ENCODE measurements at regions not wholly inside any gene's neighbourhood (a gene's known extent, or its start where the extent isn't known, plus 50 kb on each side); places are given as distances from the start of the nearest gene placed in this dataset.

DNA sequence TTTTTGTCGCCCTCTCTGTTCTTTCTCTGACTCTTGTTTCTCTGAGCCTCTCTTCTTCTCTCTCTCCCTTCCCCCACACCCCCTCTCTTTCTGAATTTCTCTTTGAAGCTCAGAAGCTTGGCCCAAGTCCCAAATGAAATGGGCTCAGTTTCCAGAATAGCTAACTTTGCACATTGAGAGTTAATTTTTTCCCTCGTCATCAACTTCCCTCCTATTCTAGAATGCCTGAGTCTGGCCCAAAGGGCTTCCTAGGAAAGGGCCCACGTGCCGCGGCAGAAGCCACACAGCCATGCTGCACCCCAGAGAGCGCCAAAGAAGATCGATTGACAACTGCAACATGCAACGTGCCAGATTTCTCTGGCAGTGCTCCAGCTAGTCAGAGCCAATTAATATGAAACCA, 588.8 kb upstream of the KLF4 start:
- POLR2A ChIA-PET (ENCODE audit: unreplicated experiment): no interaction called here
- no TSS peak for BruUV-seq (replicated peaks)

DNA sequence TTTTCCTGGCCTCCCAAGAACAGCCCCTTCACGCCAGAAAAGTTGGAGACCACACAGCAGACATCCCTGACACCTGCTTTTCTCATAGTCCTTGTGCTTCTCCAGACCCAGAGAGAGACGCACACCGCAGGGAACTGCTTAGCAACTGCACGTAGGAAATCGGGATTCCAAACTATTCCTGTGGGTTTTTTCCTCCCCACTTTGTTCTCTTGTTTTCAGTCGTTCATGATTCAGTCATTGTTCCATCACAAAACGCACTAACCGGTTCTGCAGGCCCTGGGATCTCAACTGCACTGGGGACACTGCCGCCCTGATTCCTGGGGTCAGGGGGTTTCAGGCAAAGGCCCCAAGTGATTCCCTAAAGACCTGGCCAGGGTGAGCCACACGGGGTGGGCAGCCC, 588.0 kb upstream of the KLF4 start:
- Histone ChIP-seq H3K9me2 (replicated peaks; ENCODE audit: low read length) (no peaks in the 10 kb centered on the region), H3K79me2 (ENCODE audit: low read length) (no peaks in the 10 kb centered on the region), H3K4me2 (ENCODE audit: low read length) (no peak overlapping the region), H3F3A (ENCODE audit: low read length, unreplicated experiment) (no peaks in the 10 kb centered on the region), H3K36me3 (ENCODE audit: low read depth, low read length) (no peaks in the 10 kb centered on the region), H3K4me1 (ENCODE audit: insufficient read depth, low read length) (no peaks in the 10 kb centered on the region), H3K27ac (ENCODE audit: low read length) (no peak overlapping the region), H2AFZ (ENCODE audit: low read length) (no peak overlapping the region), H3K9me3 (ENCODE audit: low read length) (no peaks in the 10 kb centered on the region), H3K4me3 (ENCODE audit: low read length) (no peak overlapping the region), H4K20me1 (ENCODE audit: low read length) (no peaks in the 10 kb centered on the region), H3K9ac (ENCODE audit: low read length) (no peak overlapping the region), H3K27me3 (ENCODE audit: low read length) (no peaks in the 10 kb centered on the region)
- DNase-seq: no peak
- ChIA-PET CTCF (no interaction called here), POLR2A (ENCODE audit: unreplicated experiment) (no interaction called here)
- TF ChIP-seq EZH2 (IDR thresholded peaks at IDR 0.05; ENCODE audit: low read length, unreplicated experiment) (no peak), EZH2phosphoT487 (IDR thresholded peaks at IDR 0.05; ENCODE audit: borderline replicate concordance, low read length) (no peak)
- TF ChIP-seq, protein P1, sequence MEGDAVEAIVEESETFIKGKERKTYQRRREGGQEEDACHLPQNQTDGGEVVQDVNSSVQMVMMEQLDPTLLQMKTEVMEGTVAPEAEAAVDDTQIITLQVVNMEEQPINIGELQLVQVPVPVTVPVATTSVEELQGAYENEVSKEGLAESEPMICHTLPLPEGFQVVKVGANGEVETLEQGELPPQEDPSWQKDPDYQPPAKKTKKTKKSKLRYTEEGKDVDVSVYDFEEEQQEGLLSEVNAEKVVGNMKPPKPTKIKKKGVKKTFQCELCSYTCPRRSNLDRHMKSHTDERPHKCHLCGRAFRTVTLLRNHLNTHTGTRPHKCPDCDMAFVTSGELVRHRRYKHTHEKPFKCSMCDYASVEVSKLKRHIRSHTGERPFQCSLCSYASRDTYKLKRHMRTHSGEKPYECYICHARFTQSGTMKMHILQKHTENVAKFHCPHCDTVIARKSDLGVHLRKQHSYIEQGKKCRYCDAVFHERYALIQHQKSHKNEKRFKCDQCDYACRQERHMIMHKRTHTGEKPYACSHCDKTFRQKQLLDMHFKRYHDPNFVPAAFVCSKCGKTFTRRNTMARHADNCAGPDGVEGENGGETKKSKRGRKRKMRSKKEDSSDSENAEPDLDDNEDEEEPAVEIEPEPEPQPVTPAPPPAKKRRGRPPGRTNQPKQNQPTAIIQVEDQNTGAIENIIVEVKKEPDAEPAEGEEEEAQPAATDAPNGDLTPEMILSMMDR (conservative IDR thresholded peaks at IDR 0.05; ENCODE audit: low read depth, low read length): no peak
- BruUV-seq (replicated peaks): no TSS peak
- intact Hi-C loops (cut with micrococcal nuclease): no loop called here
- ATAC-seq: no peak

More for the DNA sequence above, 588.8 kb upstream of the KLF4 start:
- TF ChIP-seq EZH2phosphoT487 (IDR thresholded peaks at IDR 0.05; ENCODE audit: borderline replicate concordance, low read length): no peak
- TF ChIP-seq, protein P1 (conservative IDR thresholded peaks at IDR 0.05; ENCODE audit: low read depth, low read length): no peak
- DNase-seq (no peak), ATAC-seq (no peak)
- H3K9me2 ChIP-seq (replicated peaks; ENCODE audit: low read length): no peaks in the 10 kb centered on the region
- no peak overlapping the region for H3K4me3 ChIP-seq (ENCODE audit: low read length)
- H3K36me3 ChIP-seq (ENCODE audit: low read depth, low read length): no peaks in the 10 kb centered on the region
- no peaks in the 10 kb centered on the region for H3K9me3 ChIP-seq (ENCODE audit: low read length)
- no peaks in the 10 kb centered on the region for H3K27me3 ChIP-seq (ENCODE audit: low read length)
- H3K79me2 ChIP-seq (ENCODE audit: low read length): no peaks in the 10 kb centered on the region
- no peaks in the 10 kb centered on the region for H4K20me1 ChIP-seq (ENCODE audit: low read length)
- no peak overlapping the region for H3K27ac ChIP-seq (ENCODE audit: low read length)
- no peaks in the 10 kb centered on the region for H3K4me1 ChIP-seq (ENCODE audit: insufficient read depth, low read length)
- intact Hi-C loops (cut with micrococcal nuclease): no loop called here
- CTCF ChIA-PET: no interaction called here
- no peak overlapping the region for H3K4me2 ChIP-seq (ENCODE audit: low read length)
- no peak overlapping the region for H2AFZ ChIP-seq (ENCODE audit: low read length)
- H3F3A ChIP-seq (ENCODE audit: low read length, unreplicated experiment): no peaks in the 10 kb centered on the region
- no peak overlapping the region for H3K9ac ChIP-seq (ENCODE audit: low read length)

GRCh38 chr9:108074900-108075299, 585.3 kb upstream of the KLF4 start:
- Histone ChIP-seq H3K36me3 (ENCODE audit: low read depth, low read length) (no peaks in the 10 kb centered on the region), H3K9me3 (ENCODE audit: low read length) (no peaks in the 10 kb centered on the region), H3K4me1 (ENCODE audit: insufficient read depth, low read length) (no peaks in the 10 kb centered on the region), H3K27ac (ENCODE audit: low read length) (no peak overlapping the region), H3K9ac (ENCODE audit: low read length) (no peak overlapping the region), H3K27me3 (ENCODE audit: low read length) (no peaks in the 10 kb centered on the region), H3K4me3 (ENCODE audit: low read length) (no peak overlapping the region), H3K9me2 (replicated peaks; ENCODE audit: low read length) (no peaks in the 10 kb centered on the region), H3K4me2 (ENCODE audit: low read length) (no peak overlapping the region), H2AFZ (ENCODE audit: low read length) (no peak overlapping the region), H3F3A (ENCODE audit: low read length, unreplicated experiment) (no peaks in the 10 kb centered on the region), H4K20me1 (ENCODE audit: low read length) (no peaks in the 10 kb centered on the region), H3K79me2 (ENCODE audit: low read length) (no peaks in the 10 kb centered on the region)
- POLR2A ChIA-PET (ENCODE audit: unreplicated experiment): no interaction called here
- ATAC-seq: no peak
- CTCF ChIA-PET: no interaction called here
- intact Hi-C loops (cut with micrococcal nuclease): no loop called here
- DNase-seq: no peak
- no peak for TF ChIP-seq EZH2phosphoT487 (IDR thresholded peaks at IDR 0.05; ENCODE audit: borderline replicate concordance, low read length)
- BruUV-seq (replicated peaks): no TSS peak
